PC-9 (cell line): ENCODE measurements at regions not wholly inside any gene's neighbourhood (a gene's known extent, or its start where the extent isn't known, plus 50 kb on each side); places are given as distances from the start of the nearest gene placed in this dataset.

ENCODE experiments used
- EZH2 ChIP-seq: fragments of 200-600 bp; sonication (generic); IDR thresholded peaks from 2 replicates; pipeline ENCODE4 v1.8.0; 2017; ENCODE audit warnings: antibody characterized with exemption, low read depth
- TF ChIP-seq, protein P1 (sequence below): fragments of 200-600 bp; sonication (generic); conservative IDR thresholded peaks from 2 replicates; pipeline ENCODE4 v1.6.1; 2017; ENCODE audit warnings: mixed run types, antibody characterized with exemption, mild to moderate bottlenecking, moderate library complexity

DNA sequence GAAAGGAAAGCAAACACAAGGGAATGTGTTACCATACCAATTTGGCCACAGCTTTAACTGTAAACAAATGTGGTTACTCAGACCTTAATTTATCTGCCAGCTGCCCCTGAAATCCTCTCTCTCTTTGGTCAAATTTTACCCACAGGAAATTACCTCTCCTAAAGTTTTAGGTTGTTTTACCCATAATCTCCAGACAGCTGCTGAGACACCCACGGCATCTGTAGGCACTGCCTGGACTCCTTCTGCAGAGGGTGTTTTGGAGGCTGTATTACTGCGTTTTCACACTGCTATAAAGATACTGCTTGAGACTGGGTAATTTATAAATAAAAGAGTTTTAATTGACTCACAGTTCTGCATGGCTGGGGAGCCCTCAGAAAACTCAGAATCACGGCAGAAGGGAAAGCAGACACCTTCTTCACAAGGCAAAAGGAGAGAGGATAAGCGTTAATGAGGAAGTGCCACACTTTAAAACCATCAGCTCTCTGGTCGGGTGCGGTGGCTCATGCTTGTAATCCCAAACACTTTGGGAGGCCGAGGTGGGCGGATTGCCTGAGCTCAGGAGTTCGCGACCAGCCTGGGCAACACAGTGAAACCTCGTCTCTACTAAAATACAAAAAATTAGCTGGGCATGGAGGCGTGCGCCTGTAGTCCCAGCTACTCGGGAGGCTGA is 677.5 kb upstream of the FSHR start:
- TF ChIP-seq, protein P1, sequence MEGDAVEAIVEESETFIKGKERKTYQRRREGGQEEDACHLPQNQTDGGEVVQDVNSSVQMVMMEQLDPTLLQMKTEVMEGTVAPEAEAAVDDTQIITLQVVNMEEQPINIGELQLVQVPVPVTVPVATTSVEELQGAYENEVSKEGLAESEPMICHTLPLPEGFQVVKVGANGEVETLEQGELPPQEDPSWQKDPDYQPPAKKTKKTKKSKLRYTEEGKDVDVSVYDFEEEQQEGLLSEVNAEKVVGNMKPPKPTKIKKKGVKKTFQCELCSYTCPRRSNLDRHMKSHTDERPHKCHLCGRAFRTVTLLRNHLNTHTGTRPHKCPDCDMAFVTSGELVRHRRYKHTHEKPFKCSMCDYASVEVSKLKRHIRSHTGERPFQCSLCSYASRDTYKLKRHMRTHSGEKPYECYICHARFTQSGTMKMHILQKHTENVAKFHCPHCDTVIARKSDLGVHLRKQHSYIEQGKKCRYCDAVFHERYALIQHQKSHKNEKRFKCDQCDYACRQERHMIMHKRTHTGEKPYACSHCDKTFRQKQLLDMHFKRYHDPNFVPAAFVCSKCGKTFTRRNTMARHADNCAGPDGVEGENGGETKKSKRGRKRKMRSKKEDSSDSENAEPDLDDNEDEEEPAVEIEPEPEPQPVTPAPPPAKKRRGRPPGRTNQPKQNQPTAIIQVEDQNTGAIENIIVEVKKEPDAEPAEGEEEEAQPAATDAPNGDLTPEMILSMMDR = no peak
- TF ChIP-seq EZH2 = no peak
